Large intestine (tissue), 3 donors: ENCODE measurements at regions not wholly inside any gene's neighbourhood (a gene's known extent, or its start where the extent isn't known, plus 50 kb on each side); places are given as distances from the start of the nearest gene placed in this dataset.

Source experiments
- DNase-seq, 2 donors: peaks; one replicate each; pipeline versions ENCODE4 v3.0.0 to v3.0.0-alpha.2; 2013
- H3K27ac ChIP-seq: one replicate; pipeline ENCODE4 v1.5.1; 2013; ENCODE audit warnings: low read length
- H3K27me3 ChIP-seq: 2 replicates; pipeline ENCODE4 v1.6.1; 2013; ENCODE audit warnings: low read length; ENCODE audit not compliant: control insufficient read depth, insufficient read depth
- H3K36me3 ChIP-seq: 2 replicates; pipeline ENCODE4 v1.6.1; 2013; ENCODE audit warnings: low read length; ENCODE audit not compliant: control insufficient read depth, insufficient read depth
- H3K4me1 ChIP-seq: one replicate; pipeline ENCODE4 v1.6.1; 2013; ENCODE audit warnings: low read length; ENCODE audit not compliant: control insufficient read depth, insufficient read depth
- H3K4me3 ChIP-seq: one replicate; pipeline ENCODE4 v1.5.1; 2013; ENCODE audit warnings: low read length
- H3K9me3 ChIP-seq: one replicate; pipeline ENCODE4 v1.6.1; 2013; ENCODE audit warnings: mild to moderate bottlenecking, low read depth, low read length, moderate library complexity; ENCODE audit not compliant: control insufficient read depth
- WGBS: methylation state at CpG from one replicate; pipeline ENCODE4 v1.1.5; 2013; ENCODE audit warnings: low lambda C conversion rate; ENCODE audit not compliant: insufficient coverage; 5-methylcytosine and 5-hydroxymethylcytosine counted together

GRCh38 chr13:70817576-70817975, 709.3 kb upstream of the KLHL1 start:
- Histone ChIP-seq H3K36me3 (no peaks in the 10 kb centered on the region), H3K9me3 (no peaks in the 10 kb centered on the region), H3K27me3 (no peaks in the 10 kb centered on the region), H3K27ac (no peak overlapping the region), H3K4me3 (no peak overlapping the region), H3K4me1 (no peaks in the 10 kb centered on the region)
- DNase-seq, result no peak
- WGBS, result no CpG with 5 or more reads among the region's 2 CpGs

GRCh38 chr13:70816853-70817252, 708.6 kb upstream of the KLHL1 start:
- no peak for DNase-seq
- Histone ChIP-seq H3K27ac (no peak overlapping the region), H3K4me1 (no peaks in the 10 kb centered on the region), H3K4me3 (no peak overlapping the region), H3K9me3 (no peaks in the 10 kb centered on the region), H3K27me3 (no peaks in the 10 kb centered on the region), H3K36me3 (no peaks in the 10 kb centered on the region)
- 67% methylated on average over 4 of the region's 5 CpGs for WGBS

DNA sequence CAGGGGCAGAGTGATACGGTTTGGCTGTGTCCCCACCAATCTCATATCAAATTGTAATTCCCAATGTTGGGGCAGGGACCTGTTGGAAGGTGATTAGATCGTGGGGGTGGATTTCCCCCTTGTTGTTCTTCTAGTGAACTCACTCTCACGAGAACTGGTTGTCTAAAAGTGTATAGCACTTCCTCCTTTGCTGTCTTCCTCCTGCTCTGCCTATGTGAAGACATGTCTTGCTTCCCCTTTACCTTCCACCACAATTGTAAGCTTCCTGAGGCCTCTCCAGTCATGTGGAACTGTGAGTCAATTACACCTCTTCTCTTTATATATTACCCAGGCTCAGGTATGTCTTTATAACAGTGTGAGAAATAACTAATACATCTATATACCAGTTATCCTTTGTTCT, 706.4 kb upstream of the KLHL1 start:
- Histone ChIP-seq H3K9me3 (no peaks in the 10 kb centered on the region), H3K4me1 (no peaks in the 10 kb centered on the region), H3K27me3 (no peaks in the 10 kb centered on the region), H3K27ac (no peak overlapping the region), H3K4me3 (no peak overlapping the region), H3K36me3 (no peaks in the 10 kb centered on the region)
- no peak for DNase-seq
- WGBS, result no CpG with 5 or more reads among the region's 3 CpGs

- Histone ChIP-seq H3K27ac (no peak overlapping the region), H3K27me3 (no peaks in the 10 kb centered on the region), H3K9me3 (no peaks in the 10 kb centered on the region), H3K36me3 (no peaks in the 10 kb centered on the region), H3K4me3 (no peak overlapping the region), H3K4me1 (no peaks in the 10 kb centered on the region)
- DNase-seq, result no peak
Measured at GRCh38 chr13:70812481-70812880, 704.2 kb upstream of the KLHL1 start.

DNA sequence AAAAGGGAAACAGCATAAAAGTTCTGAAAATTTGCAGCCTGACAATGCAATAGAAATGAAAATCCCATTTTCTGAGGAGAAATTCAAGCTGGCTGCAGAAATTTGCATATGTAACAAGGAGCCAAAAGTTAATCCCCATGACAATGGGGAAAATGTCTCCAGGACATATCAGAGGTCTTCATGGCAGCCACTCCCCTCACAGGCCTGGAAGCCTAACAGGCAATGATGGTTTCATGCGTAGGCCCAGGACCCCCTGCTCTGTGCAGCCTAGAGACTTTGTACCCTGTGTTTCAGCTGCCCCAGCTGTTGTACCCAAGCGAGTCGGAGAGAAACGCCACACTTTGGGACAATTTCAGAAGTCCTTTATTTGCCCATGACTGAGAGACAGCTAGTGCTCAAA, 701.3 kb upstream of the KLHL1 start:
- Histone ChIP-seq H3K4me1 (no peaks in the 10 kb centered on the region), H3K36me3 (no peaks in the 10 kb centered on the region), H3K9me3 (no peaks in the 10 kb centered on the region), H3K27me3 (no peaks in the 10 kb centered on the region), H3K4me3 (no peak overlapping the region), H3K27ac (no peak overlapping the region)
- WGBS, result no CpG with 5 or more reads among the region's 4 CpGs
- no peak for DNase-seq

- no peaks in the 10 kb centered on the region for H3K27me3 ChIP-seq
Measured at GRCh38 chr13:70798385-70798784, 690.1 kb upstream of the KLHL1 start.

GRCh38 chr13:70795484-70795883, 687.2 kb upstream of the KLHL1 start:
- no peaks in the 10 kb centered on the region for H3K36me3 ChIP-seq
- no peak overlapping the region for H3K27ac ChIP-seq
- no peak overlapping the region for H3K4me3 ChIP-seq
- H3K27me3 ChIP-seq, result no peaks in the 10 kb centered on the region
- 100% methylated on average over 1 of the region's 3 CpGs for WGBS
- H3K9me3 ChIP-seq, result no peaks in the 10 kb centered on the region
- no peaks in the 10 kb centered on the region for H3K4me1 ChIP-seq
- DNase-seq, result no peak

More at GRCh38 chr13:70798385-70798784, 690.1 kb upstream of the KLHL1 start:
- Histone ChIP-seq H3K27ac (no peak overlapping the region), H3K4me3 (no peak overlapping the region), H3K9me3 (no peaks in the 10 kb centered on the region), H3K36me3 (no peaks in the 10 kb centered on the region), H3K4me1 (no peaks in the 10 kb centered on the region)
- DNase-seq, result no peak

- WGBS, result no CpG with 5 or more reads among the region's 2 CpGs
- H3K27ac ChIP-seq, result no peak overlapping the region
- no peaks in the 10 kb centered on the region for H3K27me3 ChIP-seq
- H3K36me3 ChIP-seq, result no peaks in the 10 kb centered on the region
- H3K4me1 ChIP-seq, result no peaks in the 10 kb centered on the region
- no peak for DNase-seq
- no peak overlapping the region for H3K4me3 ChIP-seq
- H3K9me3 ChIP-seq, result no peaks in the 10 kb centered on the region
Measured at GRCh38 chr13:70792121-70792520, 683.9 kb upstream of the KLHL1 start.

GRCh38 chr13:70789751-70790150, 681.5 kb upstream of the KLHL1 start:
- no peaks in the 10 kb centered on the region for H3K27me3 ChIP-seq

GRCh38 chr13:70788074-70788473, 679.8 kb upstream of the KLHL1 start:
- no peak overlapping the region for H3K27ac ChIP-seq
- 100% methylated on average over 1 of the region's 3 CpGs for WGBS

More at GRCh38 chr13:70789751-70790150, 681.5 kb upstream of the KLHL1 start:
- Histone ChIP-seq H3K27ac (no peak overlapping the region), H3K36me3 (no peaks in the 10 kb centered on the region), H3K4me3 (no peak overlapping the region), H3K4me1 (no peaks in the 10 kb centered on the region), H3K9me3 (no peaks in the 10 kb centered on the region)
- DNase-seq, result no peak

GRCh38 chr13:70784207-70784989, 676.1 kb upstream of the KLHL1 start:
- no CpG with 5 or more reads among the region's 3 CpGs for WGBS
- Histone ChIP-seq H3K4me3 (no peak overlapping the region), H3K27me3 (no peaks in the 10 kb centered on the region), H3K9me3 (no peaks in the 10 kb centered on the region), H3K36me3 (no peaks in the 10 kb centered on the region), H3K27ac (no peak overlapping the region), H3K4me1 (no peaks in the 10 kb centered on the region)
- DNase-seq, result no peak

More at GRCh38 chr13:70788074-70788473, 679.8 kb upstream of the KLHL1 start:
- Histone ChIP-seq H3K36me3 (no peaks in the 10 kb centered on the region), H3K4me1 (no peaks in the 10 kb centered on the region), H3K27me3 (no peaks in the 10 kb centered on the region), H3K4me3 (no peak overlapping the region), H3K9me3 (no peaks in the 10 kb centered on the region)
- DNase-seq, result no peak
